ENCODE measurements at regions not wholly inside any gene's neighbourhood (a gene's known extent, or its start where the extent isn't known, plus 50 kb on each side); places are given as distances from the start of the nearest gene placed in this dataset.

- DNase-seq (ENCODE audit: low read depth): no peak
These were observed 179.9 kb upstream of the PELI2 start for GRCh38 chr14:55938249-55938791.

GRCh38 chr14:55942076-55942654 is 176.0 kb upstream of the PELI2 start:
- no peak for DNase-seq (ENCODE audit: low read depth)

GRCh38 chr14:55942826-55943225 is 175.4 kb upstream of the PELI2 start:
- DNase-seq (ENCODE audit: low read depth): no peak

- DNase-seq (ENCODE audit: low read depth): no peak
These were observed 173.5 kb upstream of the PELI2 start for GRCh38 chr14:55944757-55945156.

- no peak for DNase-seq (ENCODE audit: low read depth)
These were observed 172.0 kb upstream of the PELI2 start for GRCh38 chr14:55946231-55946630.

GRCh38 chr14:55948399-55948798 is 169.8 kb upstream of the PELI2 start:
- DNase-seq (ENCODE audit: low read depth): no peak

- no peak for DNase-seq (ENCODE audit: low read depth)
These were observed 168.5 kb upstream of the PELI2 start for GRCh38 chr14:55949708-55950107.

- DNase-seq (ENCODE audit: low read depth): no peak
These were observed 168.1 kb upstream of the PELI2 start for GRCh38 chr14:55950135-55950534.

- DNase-seq (ENCODE audit: low read depth): no peak
These were observed 166.6 kb upstream of the PELI2 start for GRCh38 chr14:55951341-55952206.

- no peak for DNase-seq (ENCODE audit: low read depth)
These were observed 164.1 kb upstream of the PELI2 start for GRCh38 chr14:55954108-55954507.

- no peak for DNase-seq (ENCODE audit: low read depth)
These were observed 163.0 kb upstream of the PELI2 start for GRCh38 chr14:55955175-55955574.

GRCh38 chr14:55957950-55958349 is 160.3 kb upstream of the PELI2 start:
- DNase-seq (ENCODE audit: low read depth): no peak

- no peak for DNase-seq (ENCODE audit: low read depth)
These were observed 154.9 kb upstream of the PELI2 start for GRCh38 chr14:55963295-55963694.

- no peak for DNase-seq (ENCODE audit: low read depth)
These were observed 154.1 kb upstream of the PELI2 start for GRCh38 chr14:55964091-55964490.

GRCh38 chr14:55964821-55965220 is 153.4 kb upstream of the PELI2 start:
- DNase-seq (ENCODE audit: low read depth): no peak

GRCh38 chr14:55965851-55966250 is 152.4 kb upstream of the PELI2 start:
- DNase-seq (ENCODE audit: low read depth): no peak

- DNase-seq (ENCODE audit: low read depth): no peak
These were observed 149.5 kb upstream of the PELI2 start for GRCh38 chr14:55968741-55969140.

GRCh38 chr14:55973285-55973800 is 144.9 kb upstream of the PELI2 start:
- no peak for DNase-seq (ENCODE audit: low read depth)

GRCh38 chr14:55973911-55974630 is 144.1 kb upstream of the PELI2 start:
- no peak for DNase-seq (ENCODE audit: low read depth)

GRCh38 chr14:55975281-55975910 is 142.8 kb upstream of the PELI2 start:
- no peak for DNase-seq (ENCODE audit: low read depth)

- DNase-seq (ENCODE audit: low read depth): no peak
These were observed 142.0 kb upstream of the PELI2 start for GRCh38 chr14:55976219-55976618.

- no peak for DNase-seq (ENCODE audit: low read depth)
These were observed 141.6 kb upstream of the PELI2 start for GRCh38 chr14:55976655-55977054.

All from stimulated activated CD8-positive, alpha-beta memory T cell treated with anti-CD3 and anti-CD28 coated beads, Interleukin-15, amount 100 ng/mL, for 1 hour (primary cell).